Nephron (organoid): ENCODE measurements at regions not wholly inside any gene's neighbourhood (a gene's known extent, or its start where the extent isn't known, plus 50 kb on each side); places are given as distances from the start of the nearest gene placed in this dataset.

Experiments
- H3K27ac Mint-ChIP-seq, 3 experiments: 2 replicates each; pipeline ENCODE4 v1.8.0; 2020; ENCODE audit warnings: mixed read lengths in 3 of 3, mild to moderate bottlenecking in 2 of 3, moderate library complexity in 1 of 3
- H3K27me3 Mint-ChIP-seq: 2 replicates; pipeline ENCODE4 v1.8.0; 2021; ENCODE audit warnings: low read depth, mild to moderate bottlenecking, moderate library complexity, mixed read lengths
- H3K36me3 Mint-ChIP-seq: 2 replicates; pipeline ENCODE4 v1.8.0; 2020; ENCODE audit warnings: low read depth, mixed read lengths
- H3K4me1 Mint-ChIP-seq: 2 replicates; pipeline ENCODE4 v1.8.0; 2020; ENCODE audit warnings: mixed read lengths
- H3K4me3 Mint-ChIP-seq, 3 experiments: 2 replicates each; pipeline ENCODE4 v1.8.0; 2020; ENCODE audit warnings: mild to moderate bottlenecking in 3 of 3, mixed read lengths in 3 of 3, moderate library complexity in 2 of 3
- H3K9me3 Mint-ChIP-seq: 2 replicates; pipeline ENCODE4 v1.8.0; 2020; ENCODE audit warnings: mixed read lengths
- CTCF ChIP-seq, 3 experiments: fragments of 200-600 bp; sonication (generic); IDR thresholded peaks; one replicate each; pipeline ENCODE4 v1.5.0; 2021; ENCODE audit warnings: antibody characterized with exemption in 3 of 3; ENCODE audit not compliant: unreplicated experiment in 3 of 3

DNA sequence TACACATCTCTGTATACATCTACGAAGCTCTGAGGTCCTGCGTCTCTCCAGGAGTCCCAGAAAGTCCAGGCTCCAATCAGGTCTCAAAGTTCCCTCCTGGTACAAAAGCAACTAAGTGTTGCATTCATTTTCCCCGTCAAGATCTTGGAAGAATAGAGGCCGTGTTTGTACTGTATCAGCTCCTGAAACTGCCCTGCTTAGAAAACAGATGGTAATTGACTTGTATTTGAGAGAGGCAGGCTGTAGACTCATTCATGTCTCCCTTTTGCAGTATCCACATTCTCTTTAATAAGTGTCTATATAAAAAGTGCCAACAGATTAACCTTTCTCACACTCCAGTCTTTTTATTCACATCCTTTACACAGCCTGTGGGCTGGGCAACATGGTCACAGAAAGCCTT lies 91.7 kb downstream of the HPGD start:
- Mint-ChIP-seq H3K36me3 (no peaks in the 10 kb centered on the region), H3K27ac (no peak overlapping the region), H3K9me3 (no peaks in the 10 kb centered on the region), H3K4me1 (no peaks in the 10 kb centered on the region), H3K27me3 (no peaks in the 10 kb centered on the region), H3K4me3 (no peak overlapping the region)
- TF ChIP-seq CTCF (IDR thresholded peaks at IDR 0.05; ENCODE audit: unreplicated experiment in 3 of 3): no peak

DNA sequence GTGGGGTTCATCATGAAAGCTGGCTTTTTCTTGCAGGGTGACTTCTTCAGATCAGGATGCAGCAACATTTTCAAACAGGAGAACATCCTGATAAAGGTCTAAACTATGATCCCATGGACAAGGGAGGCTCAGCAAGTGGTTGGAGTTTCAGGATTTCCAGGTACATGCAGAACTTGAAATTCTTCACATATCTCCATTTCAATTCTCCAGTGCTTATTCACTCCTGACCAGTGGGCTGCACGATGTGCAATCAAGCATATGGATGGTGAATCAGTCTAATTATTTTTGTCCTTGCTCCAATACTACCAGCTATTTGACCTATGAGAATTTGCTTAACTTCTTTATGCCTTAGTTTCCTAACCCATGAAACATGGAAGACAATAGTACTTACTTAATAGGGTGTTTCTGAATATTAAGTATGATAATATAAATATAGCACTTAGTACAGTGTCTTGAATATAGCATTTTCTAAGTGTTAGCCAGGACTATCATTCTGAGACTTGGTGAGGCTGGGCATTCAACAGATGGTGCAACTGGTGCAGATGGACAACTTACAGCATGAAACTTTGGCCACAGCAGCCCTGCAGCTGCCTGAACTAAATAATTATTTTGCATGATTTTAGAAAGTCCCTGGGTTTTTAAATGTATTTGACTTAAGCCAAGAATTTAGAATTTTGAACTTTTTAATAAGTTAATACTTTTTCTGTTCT lies 92.4 kb downstream of the HPGD start:
- H3K9me3 Mint-ChIP-seq: no peaks in the 10 kb centered on the region

DNA sequence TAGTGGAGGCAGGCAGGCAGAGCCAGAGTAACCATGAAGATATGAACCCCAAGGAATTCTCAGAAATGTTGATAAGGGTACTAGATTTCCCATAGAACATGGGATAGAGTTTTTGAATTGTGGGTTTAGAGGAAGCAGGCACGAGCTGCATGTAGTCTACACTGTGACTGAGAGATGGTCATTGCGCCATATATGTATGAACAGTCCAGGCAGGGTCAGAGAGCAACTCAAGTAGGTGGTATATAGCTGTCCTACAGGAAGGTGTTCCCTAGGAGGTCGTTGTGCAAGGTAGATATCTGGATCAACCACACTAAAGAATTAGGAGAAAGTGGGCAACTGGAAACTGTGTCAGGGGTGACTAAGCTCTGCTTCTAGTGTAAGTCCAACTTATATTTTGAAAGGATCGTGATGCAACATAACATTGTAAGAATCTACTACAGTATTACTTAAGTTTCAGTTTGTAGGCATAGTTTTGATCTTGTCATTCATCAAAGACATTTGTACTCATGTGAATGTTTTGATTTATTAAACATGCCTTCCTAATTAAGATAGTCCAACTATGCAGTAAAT lies 94.6 kb downstream of the HPGD start:
- Mint-ChIP-seq H3K4me3 (no peak overlapping the region), H3K36me3 (no peaks in the 10 kb centered on the region), H3K9me3 (no peaks in the 10 kb centered on the region), H3K27ac (no peak overlapping the region), H3K4me1 (peaks cover 6% of the 10 kb centered on the region), H3K27me3 (no peaks in the 10 kb centered on the region)
- TF ChIP-seq CTCF (IDR thresholded peaks at IDR 0.05; ENCODE audit: unreplicated experiment in 3 of 3): no peak

More for the DNA sequence above, 92.4 kb downstream of the HPGD start:
- Mint-ChIP-seq H3K27me3 (no peaks in the 10 kb centered on the region), H3K27ac (no peak overlapping the region), H3K36me3 (no peaks in the 10 kb centered on the region), H3K4me3 (no peak overlapping the region), H3K4me1 (no peaks in the 10 kb centered on the region)
- no peak for TF ChIP-seq CTCF (IDR thresholded peaks at IDR 0.05; ENCODE audit: unreplicated experiment in 3 of 3)

DNA sequence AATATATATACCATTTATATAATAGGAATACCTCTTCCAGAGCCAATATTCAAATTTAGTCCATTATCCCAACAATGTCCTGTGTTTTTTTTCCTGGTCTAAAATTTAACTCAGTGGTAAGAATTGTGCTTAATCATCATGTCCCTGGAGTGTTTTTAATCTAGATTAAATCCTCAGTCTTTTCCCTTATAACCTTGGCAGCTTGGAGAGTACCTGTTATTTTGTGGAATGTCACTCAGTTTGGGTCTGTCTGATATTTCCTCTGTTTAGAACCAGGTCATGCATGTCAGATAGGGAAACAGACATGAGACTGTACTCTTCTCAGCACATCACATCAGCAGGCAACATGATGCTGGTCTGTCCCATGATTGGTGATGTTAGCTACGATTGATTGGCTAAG lies 96.6 kb downstream of the HPGD start:
- Mint-ChIP-seq H3K36me3 (no peaks in the 10 kb centered on the region), H3K9me3 (no peaks in the 10 kb centered on the region), H3K27ac (no peak overlapping the region), H3K4me3 (no peak overlapping the region), H3K4me1 (peaks cover 6% of the 10 kb centered on the region), H3K27me3 (no peaks in the 10 kb centered on the region)
- no peak for TF ChIP-seq CTCF (IDR thresholded peaks at IDR 0.05; ENCODE audit: unreplicated experiment in 3 of 3)

DNA sequence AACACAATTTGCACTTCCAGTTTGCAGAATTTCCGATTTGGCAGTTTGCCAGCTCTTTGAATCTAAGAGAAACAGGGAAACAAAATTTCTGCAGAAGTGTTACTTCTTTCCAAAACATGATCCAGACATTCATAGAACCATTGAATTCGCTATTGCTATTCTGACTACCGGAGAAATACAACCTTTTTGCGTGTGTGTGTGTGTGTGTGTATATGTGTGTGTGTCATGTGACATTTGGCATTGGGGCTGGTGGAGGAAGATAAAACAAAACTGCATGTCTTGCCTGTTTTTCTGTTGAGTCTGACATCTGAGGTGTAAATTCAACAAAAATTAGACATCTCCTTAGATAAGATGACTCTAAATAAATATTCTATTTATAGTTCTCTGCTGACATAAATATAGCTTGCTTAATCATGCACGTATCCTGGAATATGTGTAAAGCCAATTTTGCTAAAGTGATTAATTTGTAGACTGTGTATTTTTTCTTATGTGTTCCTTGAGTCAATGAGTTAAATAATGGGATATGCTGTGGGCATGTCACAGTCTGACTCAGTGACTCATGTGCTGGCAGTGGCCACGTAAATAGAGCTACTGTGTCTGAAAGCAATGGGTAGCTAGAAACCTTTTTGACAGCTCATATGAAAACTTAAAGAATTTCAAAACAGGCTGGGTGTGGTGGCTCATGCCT lies 98.9 kb downstream of the HPGD start:
- Mint-ChIP-seq H3K27ac (peak overlapping the region in 1 of 3 experiments; percentile 23), H3K36me3 (no peaks in the 10 kb centered on the region), H3K4me1 (peaks cover 6% of the 10 kb centered on the region)

More for the DNA sequence above, 98.9 kb downstream of the HPGD start:
- H3K9me3 Mint-ChIP-seq: no peaks in the 10 kb centered on the region
- TF ChIP-seq CTCF (IDR thresholded peaks at IDR 0.05; ENCODE audit: unreplicated experiment in 3 of 3): no peak
- no peaks in the 10 kb centered on the region for H3K27me3 Mint-ChIP-seq
- no peak overlapping the region for H3K4me3 Mint-ChIP-seq
